Mucosa of gallbladder (tissue), 1 donor: ENCODE measurements at regions not wholly inside any gene's neighbourhood (a gene's known extent, or its start where the extent isn't known, plus 50 kb on each side); places are given as distances from the start of the nearest gene placed in this dataset.

Source experiments
- DNase-seq: peaks from one replicate; pipeline ENCODE4 v3.0.0-alpha.2; 2020; ENCODE audit warnings: low spot score
- donor health status: DM: no; HTN: no; CAD: no.

GRCh38 chr12:41891226-41891625 is 253.4 kb downstream of the GXYLT1 start:
- no peak for DNase-seq

DNA sequence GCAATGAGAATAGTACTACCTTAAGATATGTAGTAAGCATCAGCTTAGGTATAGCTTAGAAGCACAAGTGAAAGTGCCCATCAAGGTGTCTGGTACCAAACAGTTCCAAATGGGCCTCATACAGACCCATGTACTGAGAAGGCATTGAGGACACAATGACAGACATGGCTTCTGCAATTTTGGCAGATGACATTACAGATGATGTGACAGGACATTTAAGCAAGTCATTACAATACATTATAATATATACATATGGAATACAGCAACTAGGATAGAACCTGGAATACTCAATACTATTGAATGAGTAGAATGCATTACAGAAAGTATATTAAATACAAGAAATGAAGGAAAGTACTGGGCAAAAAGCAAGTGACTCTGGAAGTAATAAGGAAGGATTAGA is 256.4 kb downstream of the GXYLT1 start:
- DNase-seq, result no peak

DNA sequence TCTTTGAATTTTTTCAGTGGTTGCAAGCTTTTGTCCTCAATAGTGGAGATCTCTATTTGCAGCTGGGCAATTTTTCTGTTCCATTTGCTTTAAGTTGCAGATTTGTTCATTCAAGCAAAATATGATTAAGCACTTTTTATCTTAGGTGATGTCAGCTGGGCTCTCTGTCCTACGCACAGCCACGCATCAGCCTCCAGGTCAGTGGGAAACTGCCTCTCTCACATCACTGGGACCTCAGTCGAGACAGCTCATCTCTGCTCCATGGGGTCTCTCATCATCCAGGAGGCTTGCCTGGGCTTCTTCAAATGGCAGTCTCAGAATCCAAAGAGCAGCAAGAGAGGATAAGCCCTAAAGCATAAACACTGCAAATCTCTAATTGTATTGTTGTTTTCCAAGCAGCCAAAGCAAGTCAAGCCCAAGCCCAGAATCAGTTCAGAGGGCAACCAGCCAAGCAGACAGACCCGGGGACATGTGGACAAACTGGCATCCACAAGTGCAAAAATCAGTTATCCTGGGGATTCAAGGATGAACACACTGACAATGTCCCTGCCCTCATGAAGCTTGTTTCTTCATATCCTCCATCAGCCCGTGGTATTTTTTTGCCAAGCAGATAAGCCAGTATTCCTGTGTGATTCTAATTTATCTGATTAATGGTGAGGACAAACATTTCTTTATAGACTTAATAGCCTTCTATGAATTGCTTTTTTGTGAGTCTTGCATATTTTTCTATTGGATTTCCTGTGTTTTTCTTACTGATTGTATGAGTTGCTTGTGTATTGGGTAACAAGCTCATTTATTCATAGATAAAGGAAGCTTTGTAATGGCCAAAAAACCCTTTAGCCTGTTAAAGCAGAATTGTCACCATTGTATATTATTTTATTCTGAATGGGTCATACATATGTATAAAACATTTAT is 262.5 kb downstream of the GXYLT1 start:
- no peak for DNase-seq

GRCh38 chr12:41869432-41869831 is 275.2 kb downstream of the GXYLT1 start:
- no peak for DNase-seq

GRCh38 chr12:41866878-41867430 is 277.7 kb downstream of the GXYLT1 start:
- no peak for DNase-seq

GRCh38 chr12:41856228-41856627 is 288.4 kb downstream of the GXYLT1 start:
- DNase-seq, result no peak

DNA sequence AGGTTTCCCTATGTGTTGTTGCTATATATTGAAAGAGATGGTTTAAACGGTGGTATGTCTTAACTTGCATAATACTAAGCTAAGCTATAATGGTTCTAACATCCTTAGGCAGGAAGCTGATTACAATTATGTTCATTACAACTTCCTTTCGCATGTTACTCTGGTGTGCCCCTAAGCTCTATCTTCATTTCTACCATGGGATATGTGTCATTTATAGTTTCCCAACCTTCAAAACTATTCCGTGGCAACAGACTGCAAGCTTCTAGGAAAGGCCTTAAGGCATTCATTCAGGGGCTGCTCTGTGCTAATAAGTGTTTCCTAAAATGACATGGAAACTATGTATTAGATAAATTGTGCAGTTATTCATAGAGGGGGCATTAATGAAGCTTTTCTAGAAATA is 294.6 kb downstream of the GXYLT1 start:
- no peak for DNase-seq

GRCh38 chr12:41846718-41847117 is 298.0 kb downstream of the GXYLT1 start:
- DNase-seq, result no peak

GRCh38 chr12:41836416-41836815 is 308.3 kb downstream of the GXYLT1 start:
- DNase-seq, result no peak

GRCh38 chr12:41835556-41835955 is 309.1 kb downstream of the GXYLT1 start:
- no peak for DNase-seq

DNA sequence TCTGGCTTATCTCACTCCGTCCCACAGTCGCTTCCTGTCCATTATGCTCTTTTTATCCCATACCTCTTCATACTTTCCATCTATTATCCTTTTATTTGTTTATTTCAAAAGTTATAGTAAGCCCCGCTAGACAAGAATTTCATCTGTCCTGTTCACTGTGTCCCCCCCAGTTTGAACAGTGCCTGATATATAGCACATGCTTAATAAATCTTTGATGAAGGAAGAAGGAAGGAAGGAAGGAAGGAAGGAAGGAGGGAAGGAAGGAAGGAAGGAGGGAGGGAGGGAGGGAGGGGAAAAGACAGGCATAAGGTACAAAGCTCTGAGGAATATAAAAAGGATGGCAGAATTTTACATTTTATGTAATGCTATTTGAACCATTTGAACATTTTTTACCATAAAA is 324.7 kb downstream of the GXYLT1 start:
- DNase-seq, result no peak

DNA sequence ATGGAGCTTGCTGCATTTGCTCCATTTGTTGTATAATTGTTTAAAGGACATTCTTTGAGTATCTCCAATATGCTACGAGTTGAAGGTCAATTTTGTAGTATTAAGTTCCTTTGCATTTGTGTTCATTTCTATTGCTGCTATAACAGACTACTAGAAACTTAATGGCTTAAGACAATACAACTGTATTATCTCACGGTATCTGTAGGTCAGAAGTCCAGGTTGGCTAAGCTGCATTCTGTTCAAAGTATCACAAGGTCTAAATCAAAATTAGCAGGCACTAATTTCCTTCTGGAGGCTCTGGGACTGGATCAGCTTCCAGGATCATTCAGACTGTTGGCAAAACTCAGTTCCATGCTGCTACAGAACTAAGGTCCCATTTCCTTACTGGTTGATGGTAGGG is 340.6 kb downstream of the GXYLT1 start:
- DNase-seq, result no peak

- DNase-seq, result no peak
Measured at GRCh38 chr12:41802803-41803202, 341.9 kb downstream of the GXYLT1 start.

DNA sequence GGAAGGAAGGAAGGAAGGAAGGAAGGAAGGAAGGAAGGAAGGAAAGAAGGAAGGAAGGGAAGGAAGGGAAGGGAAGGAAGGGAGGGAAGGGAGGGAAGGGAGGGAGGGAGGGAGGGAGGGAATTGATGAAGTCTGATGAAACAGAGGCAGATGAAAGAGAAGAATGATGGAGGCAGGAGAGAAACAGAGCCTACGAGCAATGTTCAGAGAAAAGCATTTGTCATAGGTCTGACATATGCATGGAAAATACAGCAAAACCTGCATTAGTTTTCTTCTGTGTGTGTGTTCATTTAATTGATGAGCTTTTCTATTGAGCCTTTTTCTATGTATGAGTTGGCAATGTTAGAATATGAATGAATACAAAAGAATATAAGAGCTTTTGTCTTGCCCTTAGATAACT is 343.4 kb downstream of the GXYLT1 start:
- DNase-seq, result no peak

GRCh38 chr12:41799671-41800070 is 345.0 kb downstream of the GXYLT1 start:
- DNase-seq, result no peak

DNA sequence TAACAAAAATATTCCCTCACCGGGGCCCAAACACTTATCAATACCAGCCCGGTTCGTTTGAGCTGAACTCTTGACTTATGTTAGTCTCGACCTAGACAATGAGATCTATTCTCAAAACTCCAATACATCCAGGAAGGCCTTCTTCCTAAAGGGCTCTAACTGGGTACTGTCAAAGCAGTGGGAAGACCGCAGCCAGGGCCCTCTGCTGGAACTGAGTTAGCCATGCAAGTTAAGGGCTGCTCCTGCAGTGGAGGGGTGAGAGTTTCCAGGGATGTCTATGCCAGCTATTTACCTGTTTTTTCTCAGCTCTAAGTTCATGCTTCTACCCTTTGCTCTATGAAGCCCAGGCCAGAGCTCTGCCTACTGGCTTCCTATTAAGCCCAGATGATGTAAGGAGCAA is 348.8 kb downstream of the GXYLT1 start:
- no peak for DNase-seq

- DNase-seq, result no peak
Measured at GRCh38 chr12:41795051-41795600, 349.5 kb downstream of the GXYLT1 start.

GRCh38 chr12:41794336-41794735 is 350.3 kb downstream of the GXYLT1 start:
- no peak for DNase-seq

- no peak for DNase-seq
Measured at GRCh38 chr12:41784957-41785356, 359.7 kb downstream of the GXYLT1 start.

- no peak for DNase-seq
Measured at GRCh38 chr12:41778934-41779333, 365.7 kb downstream of the GXYLT1 start.

DNA sequence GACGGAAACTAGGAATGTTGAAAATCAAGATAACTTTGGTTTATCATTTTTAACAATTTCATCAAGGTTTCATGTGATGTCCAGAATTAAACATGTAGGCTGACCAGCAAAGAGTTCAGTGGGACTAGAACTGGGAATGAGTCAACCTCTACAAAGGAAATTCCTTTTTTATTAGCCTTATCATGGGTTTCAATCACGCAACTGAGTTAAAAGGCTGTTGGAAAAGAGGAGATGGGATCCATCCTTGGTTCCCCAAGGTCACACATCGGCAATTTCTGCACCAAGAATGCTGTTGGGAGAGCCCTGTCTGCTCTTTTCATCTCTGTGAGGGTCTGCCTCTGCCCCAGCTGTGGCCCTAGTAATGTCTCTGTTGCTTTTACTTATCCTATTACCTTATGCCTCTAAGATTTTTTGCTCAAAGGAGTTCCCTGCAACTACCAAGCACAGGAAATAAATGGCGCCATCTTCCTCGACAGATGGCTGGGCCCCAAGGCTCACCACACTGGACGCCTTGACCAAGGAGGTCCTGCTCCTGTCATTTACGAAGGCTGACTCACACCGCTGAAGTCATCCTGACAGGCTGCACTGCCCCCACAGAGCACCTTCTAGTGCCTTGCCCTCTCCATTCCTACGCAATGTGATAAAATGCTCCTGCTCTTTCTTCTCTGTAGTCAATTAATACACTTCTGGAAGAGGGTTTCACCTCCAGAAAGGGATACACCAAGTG is 367.4 kb downstream of the GXYLT1 start:
- DNase-seq, result no peak

GRCh38 chr12:41772478-41772877 is 372.2 kb downstream of the GXYLT1 start:
- no peak for DNase-seq

GRCh38 chr12:41769810-41770209 is 374.9 kb downstream of the GXYLT1 start:
- no peak for DNase-seq
